ENCODE measurements at regions not wholly inside any gene's neighbourhood (a gene's known extent, or its start where the extent isn't known, plus 50 kb on each side); places are given as distances from the start of the nearest gene placed in this dataset.

DNA sequence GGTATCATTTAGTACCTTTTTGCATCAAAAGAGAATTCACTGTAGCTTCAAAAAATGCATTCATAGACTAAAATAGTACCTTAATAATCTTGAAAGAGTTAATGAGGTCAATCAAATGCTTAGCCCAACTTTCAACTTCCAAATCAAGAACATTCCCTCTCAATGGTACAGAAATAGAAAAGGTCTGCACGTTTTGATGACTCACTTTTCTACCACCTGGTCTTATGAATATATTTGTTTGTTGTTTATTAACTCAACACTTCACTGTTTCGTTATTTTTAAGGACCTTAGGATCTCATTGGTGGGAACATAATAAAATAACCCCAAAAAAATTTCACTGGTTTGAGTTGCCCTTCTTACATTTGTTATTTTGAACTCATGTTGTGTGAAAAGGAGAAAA, 229.5 kb downstream of the MEF2C start:
- no peaks in the 10 kb centered on the region for H3K36me3 ChIP-seq (ENCODE audit: control insufficient read depth, insufficient read depth, low read length)
- H3K27me3 ChIP-seq (ENCODE audit: control insufficient read depth, insufficient read depth, low read length): no peaks in the 10 kb centered on the region
- no peak overlapping the region for H2AFZ ChIP-seq
- TF ChIP-seq, protein P1, sequence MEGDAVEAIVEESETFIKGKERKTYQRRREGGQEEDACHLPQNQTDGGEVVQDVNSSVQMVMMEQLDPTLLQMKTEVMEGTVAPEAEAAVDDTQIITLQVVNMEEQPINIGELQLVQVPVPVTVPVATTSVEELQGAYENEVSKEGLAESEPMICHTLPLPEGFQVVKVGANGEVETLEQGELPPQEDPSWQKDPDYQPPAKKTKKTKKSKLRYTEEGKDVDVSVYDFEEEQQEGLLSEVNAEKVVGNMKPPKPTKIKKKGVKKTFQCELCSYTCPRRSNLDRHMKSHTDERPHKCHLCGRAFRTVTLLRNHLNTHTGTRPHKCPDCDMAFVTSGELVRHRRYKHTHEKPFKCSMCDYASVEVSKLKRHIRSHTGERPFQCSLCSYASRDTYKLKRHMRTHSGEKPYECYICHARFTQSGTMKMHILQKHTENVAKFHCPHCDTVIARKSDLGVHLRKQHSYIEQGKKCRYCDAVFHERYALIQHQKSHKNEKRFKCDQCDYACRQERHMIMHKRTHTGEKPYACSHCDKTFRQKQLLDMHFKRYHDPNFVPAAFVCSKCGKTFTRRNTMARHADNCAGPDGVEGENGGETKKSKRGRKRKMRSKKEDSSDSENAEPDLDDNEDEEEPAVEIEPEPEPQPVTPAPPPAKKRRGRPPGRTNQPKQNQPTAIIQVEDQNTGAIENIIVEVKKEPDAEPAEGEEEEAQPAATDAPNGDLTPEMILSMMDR (IDR thresholded peaks at IDR 0.05): no peak
- H3K79me2 ChIP-seq: no peaks in the 10 kb centered on the region
- H3K4me3 ChIP-seq (ENCODE audit: low read depth, low read length): no peak overlapping the region
- no peak overlapping the region for H3K27ac ChIP-seq
- H3K9me3 ChIP-seq (ENCODE audit: control insufficient read depth, low read length): no peaks in the 10 kb centered on the region
- H3K4me2 ChIP-seq (ENCODE audit: low read length): no peak overlapping the region
- no peaks in the 10 kb centered on the region for H3K4me1 ChIP-seq
- H3K9ac ChIP-seq: no peak overlapping the region

- no peaks in the 10 kb centered on the region for H3K79me2 ChIP-seq
- no peak overlapping the region for H3K27ac ChIP-seq
- no peak overlapping the region for H3K4me3 ChIP-seq (ENCODE audit: low read depth, low read length)
- H3K27me3 ChIP-seq (ENCODE audit: control insufficient read depth, insufficient read depth, low read length): no peaks in the 10 kb centered on the region
- H3K4me2 ChIP-seq (ENCODE audit: low read length): no peak overlapping the region
- H3K4me1 ChIP-seq: no peaks in the 10 kb centered on the region
- no peak overlapping the region for H2AFZ ChIP-seq
- no peaks in the 10 kb centered on the region for H3K9me3 ChIP-seq (ENCODE audit: control insufficient read depth, low read length)
- TF ChIP-seq, protein P1 (IDR thresholded peaks at IDR 0.05): no peak
- H3K36me3 ChIP-seq (ENCODE audit: control insufficient read depth, insufficient read depth, low read length): no peaks in the 10 kb centered on the region
- H3K9ac ChIP-seq: no peak overlapping the region
These were observed 235.1 kb downstream of the MEF2C start for GRCh38 chr5:88647901-88648300.

DNA sequence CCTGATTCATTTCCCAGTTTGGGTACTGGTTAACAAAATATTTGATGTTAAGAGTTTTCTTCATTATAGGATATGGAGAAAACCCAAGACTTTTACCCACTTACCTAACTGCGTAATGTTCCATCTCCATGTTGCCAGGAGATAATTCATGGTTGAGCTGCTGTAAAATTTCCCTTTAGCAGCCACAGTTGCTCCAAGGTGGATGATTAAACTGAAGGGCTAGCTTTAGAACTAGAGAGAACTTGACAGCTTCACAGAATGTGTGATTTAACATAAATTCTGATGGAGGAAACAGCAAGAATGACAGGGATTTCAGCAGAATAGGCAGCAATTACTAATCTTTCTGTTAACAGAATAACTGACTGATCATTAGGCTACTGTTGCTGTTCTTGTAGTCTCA, 236.1 kb downstream of the MEF2C start:
- Histone ChIP-seq H3K9ac (no peak overlapping the region), H3K27ac (no peak overlapping the region), H3K79me2 (no peaks in the 10 kb centered on the region), H3K9me3 (ENCODE audit: control insufficient read depth, low read length) (no peaks in the 10 kb centered on the region), H3K4me3 (ENCODE audit: low read depth, low read length) (no peak overlapping the region), H3K4me1 (no peaks in the 10 kb centered on the region), H3K4me2 (ENCODE audit: low read length) (no peak overlapping the region), H3K27me3 (ENCODE audit: control insufficient read depth, insufficient read depth, low read length) (no peaks in the 10 kb centered on the region), H2AFZ (no peak overlapping the region), H3K36me3 (ENCODE audit: control insufficient read depth, insufficient read depth, low read length) (no peaks in the 10 kb centered on the region)
- TF ChIP-seq, protein P1 (IDR thresholded peaks at IDR 0.05): no peak

DNA sequence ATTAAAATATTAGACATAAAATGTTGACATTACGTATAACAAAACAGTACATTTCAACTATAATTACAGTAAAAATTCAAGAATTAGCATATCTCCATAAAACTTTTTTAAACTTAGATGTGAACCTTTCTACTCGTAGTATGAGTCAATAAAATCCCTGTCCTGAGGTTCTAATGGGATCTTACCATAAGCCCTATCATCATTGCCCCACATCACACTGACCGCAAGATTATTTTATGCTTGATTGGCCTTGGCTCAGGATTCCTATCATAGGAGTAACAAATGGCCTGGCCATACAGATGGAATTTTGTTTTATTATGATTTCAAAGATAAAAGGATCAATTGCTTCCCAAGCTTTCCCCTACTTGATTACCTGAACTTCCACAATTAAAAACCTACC, 238.3 kb downstream of the MEF2C start:
- H3K79me2 ChIP-seq: no peaks in the 10 kb centered on the region
- H2AFZ ChIP-seq: no peak overlapping the region
- no peaks in the 10 kb centered on the region for H3K36me3 ChIP-seq (ENCODE audit: control insufficient read depth, insufficient read depth, low read length)
- TF ChIP-seq, protein P1 (IDR thresholded peaks at IDR 0.05): no peak
- no peak overlapping the region for H3K4me2 ChIP-seq (ENCODE audit: low read length)
- no peaks in the 10 kb centered on the region for H3K9me3 ChIP-seq (ENCODE audit: control insufficient read depth, low read length)
- no peak overlapping the region for H3K4me3 ChIP-seq (ENCODE audit: low read depth, low read length)
- H3K27me3 ChIP-seq (ENCODE audit: control insufficient read depth, insufficient read depth, low read length): no peaks in the 10 kb centered on the region
- H3K27ac ChIP-seq: no peak overlapping the region
- H3K9ac ChIP-seq: no peak overlapping the region
- no peaks in the 10 kb centered on the region for H3K4me1 ChIP-seq

GRCh38 chr5:88643315-88643714, 239.7 kb downstream of the MEF2C start:
- no peaks in the 10 kb centered on the region for H3K27me3 ChIP-seq (ENCODE audit: control insufficient read depth, insufficient read depth, low read length)
- no peaks in the 10 kb centered on the region for H3K36me3 ChIP-seq (ENCODE audit: control insufficient read depth, insufficient read depth, low read length)
- no peak overlapping the region for H3K4me2 ChIP-seq (ENCODE audit: low read length)
- no peak overlapping the region for H2AFZ ChIP-seq
- TF ChIP-seq, protein P1 (IDR thresholded peaks at IDR 0.05): no peak
- no peak overlapping the region for H3K4me3 ChIP-seq (ENCODE audit: low read depth, low read length)
- no peaks in the 10 kb centered on the region for H3K4me1 ChIP-seq
- H3K27ac ChIP-seq: no peak overlapping the region
- no peak overlapping the region for H3K9ac ChIP-seq
- H3K9me3 ChIP-seq (ENCODE audit: control insufficient read depth, low read length): no peaks in the 10 kb centered on the region
- H3K79me2 ChIP-seq: no peaks in the 10 kb centered on the region

Measured in parathyroid adenoma (tissue), 2 donors.